Hepatocyte (in vitro differentiated cells): ENCODE measurements at regions not wholly inside any gene's neighbourhood (a gene's known extent, or its start where the extent isn't known, plus 50 kb on each side); places are given as distances from the start of the nearest gene placed in this dataset.
"Not testable (repeated sequence)": the region's sequence is repeated elsewhere in the genome, so short reads cannot be mapped to it uniquely, and the experiment has no call there.

Source experiments
- DNase-seq: peaks from one replicate; pipeline ENCODE4 v3.0.0-alpha.2; 2016; ENCODE audit warnings: low spot score
- H2AFZ ChIP-seq: fragments of 200-600 bp; sonication (generic); 2 replicates; pipeline ENCODE4 v1.6.0; 2016; ENCODE audit warnings: antibody characterized with exemption, mild to moderate bottlenecking
- H3K27ac ChIP-seq: fragments of 200-600 bp; sonication (generic); 2 replicates; pipeline ENCODE4 v1.5.1; 2016; ENCODE audit warnings: mild to moderate bottlenecking
- H3K27me3 ChIP-seq: fragments of 200-600 bp; sonication (generic); 2 replicates; pipeline ENCODE4 v1.6.1; 2016
- H3K36me3 ChIP-seq: fragments of 200-600 bp; sonication (generic); replicated peaks from 2 replicates; pipeline ENCODE4 v1.5.1; 2016; ENCODE audit warnings: low read depth; ENCODE audit not compliant: insufficient read depth
- H3K4me1 ChIP-seq: fragments of 200-600 bp; sonication (generic); 2 replicates; pipeline ENCODE4 v1.5.1; 2016; ENCODE audit warnings: mild to moderate bottlenecking, moderate library complexity; ENCODE audit not compliant: insufficient read depth
- H3K4me2 ChIP-seq: fragments of 200-600 bp; sonication (generic); 2 replicates; pipeline ENCODE4 v1.6.0; 2016
- H3K4me3 ChIP-seq: fragments of 200-600 bp; sonication (generic); 2 replicates; pipeline ENCODE4 v1.5.1; 2016; ENCODE audit warnings: mild to moderate bottlenecking
- H3K79me2 ChIP-seq: fragments of 200-600 bp; sonication (generic); 2 replicates; pipeline ENCODE4 v1.6.0; 2017; ENCODE audit warnings: mild to moderate bottlenecking
- H3K9me2 ChIP-seq: fragments of 200-600 bp; sonication (generic); replicated peaks from 2 replicates; pipeline ENCODE4 v1.6.0; 2017; ENCODE audit warnings: mild to moderate bottlenecking; ENCODE audit not compliant: insufficient read depth
- H3K9me3 ChIP-seq: fragments of 200-600 bp; sonication (generic); 2 replicates; pipeline ENCODE4 v1.5.1; 2016; ENCODE audit warnings: low read depth, mild to moderate bottlenecking
- H4K20me1 ChIP-seq: fragments of 200-600 bp; sonication (generic); 2 replicates; pipeline ENCODE4 v1.6.0; 2016; ENCODE audit warnings: mild to moderate bottlenecking; ENCODE audit not compliant: insufficient read depth, poor library complexity, severe bottlenecking
- CTCF ChIP-seq: fragments of 200-600 bp; sonication (generic); IDR thresholded peaks from 2 replicates; pipeline ENCODE4 v1.5.1; 2016; ENCODE audit warnings: antibody characterized with exemption, mild to moderate bottlenecking; ENCODE audit not compliant: poor library complexity
- EZH2 ChIP-seq: fragments of 200-600 bp; sonication (generic); IDR thresholded peaks from 2 replicates; pipeline ENCODE4 v1.6.1; 2016; ENCODE audit warnings: antibody characterized with exemption, mild to moderate bottlenecking, borderline replicate concordance
- EZH2phosphoT487 ChIP-seq: fragments of 200-600 bp; sonication (generic); IDR thresholded peaks from one replicate; pipeline ENCODE4 v1.6.1; 2018; ENCODE audit warnings: antibody characterized with exemption, mild to moderate bottlenecking, low read depth, moderate library complexity; ENCODE audit not compliant: unreplicated experiment, severe bottlenecking
- WGBS: methylation state at CpG from one replicate; pipeline ENCODE4 v1.1.6; 2016; ENCODE audit warnings: low lambda C conversion rate; ENCODE audit errors: missing lambda C conversion rate; 5-methylcytosine and 5-hydroxymethylcytosine counted together

GRCh38 chr14:92223025-92223424 lies 99.9 kb upstream of the SLC24A4 start:
- Histone ChIP-seq H3K9me2 (no peaks in the 10 kb centered on the region), H3K4me2 (no peak overlapping the region), H3K79me2 (no peaks in the 10 kb centered on the region), H3K9me3 (no peaks in the 10 kb centered on the region), H2AFZ (no peak overlapping the region), H3K4me3 (no peak overlapping the region), H3K4me1 (no peaks in the 10 kb centered on the region), H3K36me3 (no peaks in the 10 kb centered on the region), H4K20me1 (no peaks in the 10 kb centered on the region), H3K27me3 (peaks cover 18% of the 10 kb centered on the region), H3K27ac (no peak overlapping the region)
- 62% methylated on average over 3 of the region's 3 CpGs for WGBS
- TF ChIP-seq EZH2 (no peak), CTCF (no peak), EZH2phosphoT487 (no peak)
- DNase-seq: no peak

- H3K79me2 ChIP-seq: no peaks in the 10 kb centered on the region
- TF ChIP-seq EZH2phosphoT487: no peak
- TF ChIP-seq CTCF: no peak
- no peak for TF ChIP-seq EZH2
- no peaks in the 10 kb centered on the region for H4K20me1 ChIP-seq
- H3K4me3 ChIP-seq: no peak overlapping the region
- H3K36me3 ChIP-seq: no peaks in the 10 kb centered on the region
- no peaks in the 10 kb centered on the region for H3K4me1 ChIP-seq
- H2AFZ ChIP-seq: no peak overlapping the region
- DNase-seq: no peak
- H3K9me2 ChIP-seq: no peaks in the 10 kb centered on the region
- H3K27me3 ChIP-seq: peaks cover 18% of the 10 kb centered on the region
- H3K27ac ChIP-seq: no peak overlapping the region
- no peak overlapping the region for H3K4me2 ChIP-seq
- WGBS: 84% methylated on average over 10 of the region's 10 CpGs
- no peaks in the 10 kb centered on the region for H3K9me3 ChIP-seq
Observed at GRCh38 chr14:92224358-92224954, 98.5 kb upstream of the SLC24A4 start.

GRCh38 chr14:92225731-92226130 lies 97.2 kb upstream of the SLC24A4 start:
- H3K9me2 ChIP-seq: no peaks in the 10 kb centered on the region
- no peaks in the 10 kb centered on the region for H3K4me1 ChIP-seq
- peaks cover 18% of the 10 kb centered on the region for H3K27me3 ChIP-seq
- no peak overlapping the region for H3K4me2 ChIP-seq
- H3K27ac ChIP-seq: no peak overlapping the region
- H3K4me3 ChIP-seq: no peak overlapping the region
- no peaks in the 10 kb centered on the region for H3K79me2 ChIP-seq
- no peak for DNase-seq
- 59% methylated on average over 2 of the region's 2 CpGs for WGBS
- no peaks in the 10 kb centered on the region for H3K36me3 ChIP-seq
- H3K9me3 ChIP-seq: no peaks in the 10 kb centered on the region
- no peaks in the 10 kb centered on the region for H4K20me1 ChIP-seq
- H2AFZ ChIP-seq: no peak overlapping the region
- TF ChIP-seq EZH2 (no peak), EZH2phosphoT487 (no peak), CTCF (no peak)

- H2AFZ ChIP-seq, H3K79me2 ChIP-seq, H3K9me2 ChIP-seq: not testable (repeated sequence)
Observed at GRCh38 chr14:92226166-92226565, 96.8 kb upstream of the SLC24A4 start.

More at GRCh38 chr14:92226166-92226565, 96.8 kb upstream of the SLC24A4 start:
- not testable (repeated sequence) for H3K27ac ChIP-seq, H3K4me1 ChIP-seq, H4K20me1 ChIP-seq, DNase-seq, H3K4me3 ChIP-seq, H3K9me3 ChIP-seq, H3K36me3 ChIP-seq, H3K4me2 ChIP-seq
- peaks cover 18% of the 10 kb centered on the region for H3K27me3 ChIP-seq
